ENCODE measurements at regions not wholly inside any gene's neighbourhood (a gene's known extent, or its start where the extent isn't known, plus 50 kb on each side); places are given as distances from the start of the nearest gene placed in this dataset.

DNA sequence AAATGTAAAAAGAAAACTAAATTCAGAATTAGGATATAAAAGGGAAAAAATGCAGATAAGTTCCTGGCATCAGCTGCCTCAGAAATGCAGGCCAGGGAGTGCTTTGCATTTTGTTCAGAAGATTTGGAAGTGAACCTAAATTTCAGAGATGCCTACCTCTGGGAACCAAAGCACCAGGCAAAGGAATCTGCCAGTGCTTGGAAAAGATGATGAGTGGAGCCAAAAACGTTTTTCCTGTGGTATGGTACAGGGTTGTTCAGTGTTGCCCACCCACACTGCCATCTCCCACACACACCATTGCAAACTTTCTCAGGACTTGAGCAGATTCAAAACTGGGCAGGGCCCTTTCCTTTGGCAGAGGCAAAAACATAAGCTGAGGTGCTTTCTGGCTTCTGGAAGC, 349.5 kb downstream of the TGFB2 start:
- TF ChIP-seq, protein P1, sequence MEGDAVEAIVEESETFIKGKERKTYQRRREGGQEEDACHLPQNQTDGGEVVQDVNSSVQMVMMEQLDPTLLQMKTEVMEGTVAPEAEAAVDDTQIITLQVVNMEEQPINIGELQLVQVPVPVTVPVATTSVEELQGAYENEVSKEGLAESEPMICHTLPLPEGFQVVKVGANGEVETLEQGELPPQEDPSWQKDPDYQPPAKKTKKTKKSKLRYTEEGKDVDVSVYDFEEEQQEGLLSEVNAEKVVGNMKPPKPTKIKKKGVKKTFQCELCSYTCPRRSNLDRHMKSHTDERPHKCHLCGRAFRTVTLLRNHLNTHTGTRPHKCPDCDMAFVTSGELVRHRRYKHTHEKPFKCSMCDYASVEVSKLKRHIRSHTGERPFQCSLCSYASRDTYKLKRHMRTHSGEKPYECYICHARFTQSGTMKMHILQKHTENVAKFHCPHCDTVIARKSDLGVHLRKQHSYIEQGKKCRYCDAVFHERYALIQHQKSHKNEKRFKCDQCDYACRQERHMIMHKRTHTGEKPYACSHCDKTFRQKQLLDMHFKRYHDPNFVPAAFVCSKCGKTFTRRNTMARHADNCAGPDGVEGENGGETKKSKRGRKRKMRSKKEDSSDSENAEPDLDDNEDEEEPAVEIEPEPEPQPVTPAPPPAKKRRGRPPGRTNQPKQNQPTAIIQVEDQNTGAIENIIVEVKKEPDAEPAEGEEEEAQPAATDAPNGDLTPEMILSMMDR (IDR thresholded peaks at IDR 0.05; ENCODE audit: partially characterized antibody, unreplicated experiment), result no peak
- Mint-ChIP-seq H3K4me3 (ENCODE audit: unreplicated experiment) (no peak overlapping the region), H3K9me3 (ENCODE audit: unreplicated experiment) (no peaks in the 10 kb centered on the region), H3K36me3 (ENCODE audit: unreplicated experiment) (no peaks in the 10 kb centered on the region), H3K27me3 (ENCODE audit: unreplicated experiment) (no peaks in the 10 kb centered on the region), H3K4me1 (ENCODE audit: low read depth, unreplicated experiment) (no peaks in the 10 kb centered on the region), H3K27ac (ENCODE audit: unreplicated experiment) (no peak overlapping the region)
- no peak for DNase-seq

DNA sequence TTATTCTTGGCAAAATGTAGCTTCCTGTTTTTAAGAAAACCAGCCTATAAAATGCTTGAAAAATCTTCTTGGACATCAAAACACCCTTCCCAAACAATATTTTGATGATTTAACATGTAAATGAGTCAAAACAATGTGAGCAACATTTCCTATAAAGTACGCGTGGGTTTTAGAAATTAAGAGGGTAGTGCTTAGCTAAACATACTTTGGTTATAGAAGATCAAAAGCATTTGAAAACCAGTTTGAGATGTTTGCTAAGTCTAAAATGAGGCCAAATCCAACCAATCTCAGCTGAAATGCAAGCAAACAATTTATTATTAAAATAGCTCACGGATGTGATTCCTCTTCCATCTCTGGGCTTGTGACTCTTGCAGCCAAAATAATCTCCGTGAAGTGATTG, 350.4 kb downstream of the TGFB2 start:
- Mint-ChIP-seq H3K27ac (ENCODE audit: unreplicated experiment) (no peak overlapping the region), H3K36me3 (ENCODE audit: unreplicated experiment) (no peaks in the 10 kb centered on the region), H3K4me3 (ENCODE audit: unreplicated experiment) (no peak overlapping the region), H3K9me3 (ENCODE audit: unreplicated experiment) (no peaks in the 10 kb centered on the region), H3K4me1 (ENCODE audit: low read depth, unreplicated experiment) (no peaks in the 10 kb centered on the region), H3K27me3 (ENCODE audit: unreplicated experiment) (no peaks in the 10 kb centered on the region)
- DNase-seq, result no peak
- TF ChIP-seq, protein P1 (IDR thresholded peaks at IDR 0.05; ENCODE audit: partially characterized antibody, unreplicated experiment), result no peak

DNA sequence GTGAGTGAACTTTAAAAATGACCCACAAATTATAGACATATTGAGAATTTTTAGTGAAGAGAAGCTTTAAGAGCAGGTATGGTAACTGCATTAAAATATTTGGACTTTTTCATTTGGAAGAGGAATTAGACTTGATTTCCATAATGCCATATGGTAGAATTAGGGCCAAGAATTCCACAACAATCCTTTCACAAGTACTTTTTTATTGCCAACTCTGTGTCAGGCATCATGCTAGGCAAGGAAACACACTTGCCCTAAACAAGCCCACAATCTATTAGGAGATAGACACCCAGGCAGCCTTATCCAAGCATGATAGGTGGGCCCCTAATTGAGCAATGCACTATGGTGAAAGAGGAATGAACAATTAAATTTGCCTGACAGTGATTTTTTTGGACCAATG, 353.0 kb downstream of the TGFB2 start:
- H3K9me3 Mint-ChIP-seq (ENCODE audit: unreplicated experiment), result no peaks in the 10 kb centered on the region
- no peaks in the 10 kb centered on the region for H3K4me1 Mint-ChIP-seq (ENCODE audit: low read depth, unreplicated experiment)
- no peak overlapping the region for H3K27ac Mint-ChIP-seq (ENCODE audit: unreplicated experiment)
- H3K27me3 Mint-ChIP-seq (ENCODE audit: unreplicated experiment), result no peaks in the 10 kb centered on the region
- TF ChIP-seq, protein P1 (IDR thresholded peaks at IDR 0.05; ENCODE audit: partially characterized antibody, unreplicated experiment), result no peak
- no peak overlapping the region for H3K4me3 Mint-ChIP-seq (ENCODE audit: unreplicated experiment)
- DNase-seq, result no peak
- no peaks in the 10 kb centered on the region for H3K36me3 Mint-ChIP-seq (ENCODE audit: unreplicated experiment)

DNA sequence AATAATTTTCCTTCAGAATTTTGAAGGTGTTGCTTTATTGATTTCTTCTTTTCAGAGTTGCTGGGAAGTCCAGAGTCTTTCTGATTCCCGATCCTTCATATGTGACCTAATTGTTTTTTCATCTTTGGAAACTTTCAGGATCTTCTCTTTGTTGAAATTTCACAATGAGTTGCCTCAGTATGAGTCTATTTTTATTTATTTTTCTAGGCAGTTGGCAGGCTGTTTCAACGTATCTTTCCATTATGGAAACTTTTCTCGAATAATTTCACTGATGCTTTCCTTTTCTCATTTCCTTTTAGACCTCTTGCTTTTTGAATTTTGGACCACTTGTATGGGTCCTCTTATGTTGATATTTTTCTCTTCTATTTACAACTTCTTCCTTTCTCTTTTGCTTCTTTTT, 354.3 kb downstream of the TGFB2 start:
- Mint-ChIP-seq H3K9me3 (ENCODE audit: unreplicated experiment) (no peaks in the 10 kb centered on the region), H3K27me3 (ENCODE audit: unreplicated experiment) (no peaks in the 10 kb centered on the region), H3K4me1 (ENCODE audit: low read depth, unreplicated experiment) (no peaks in the 10 kb centered on the region), H3K4me3 (ENCODE audit: unreplicated experiment) (no peak overlapping the region), H3K27ac (ENCODE audit: unreplicated experiment) (no peak overlapping the region), H3K36me3 (ENCODE audit: unreplicated experiment) (no peaks in the 10 kb centered on the region)
- TF ChIP-seq, protein P1 (IDR thresholded peaks at IDR 0.05; ENCODE audit: partially characterized antibody, unreplicated experiment), result no peak
- no peak for DNase-seq

DNA sequence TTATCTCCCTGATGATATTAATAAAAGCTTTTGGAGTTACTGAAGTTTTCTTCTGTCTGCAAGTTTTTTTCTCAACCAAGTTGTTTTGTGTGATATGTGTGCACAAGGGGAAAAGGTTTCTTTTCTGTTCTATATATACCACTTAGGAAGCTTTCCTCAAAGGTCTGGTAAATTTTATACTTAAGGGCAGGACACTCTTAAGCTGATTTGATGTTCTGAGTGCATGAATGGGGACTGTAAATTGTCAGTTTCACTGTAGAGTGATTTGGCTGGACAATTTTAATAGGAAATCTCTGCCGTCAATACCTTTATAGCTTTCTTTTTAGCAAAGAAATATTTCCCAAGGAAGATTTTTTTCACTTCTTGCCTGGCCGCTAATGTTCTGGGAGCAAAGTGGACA, 354.7 kb downstream of the TGFB2 start:
- no peaks in the 10 kb centered on the region for H3K9me3 Mint-ChIP-seq (ENCODE audit: unreplicated experiment)
- TF ChIP-seq, protein P1 (IDR thresholded peaks at IDR 0.05; ENCODE audit: partially characterized antibody, unreplicated experiment), result no peak
- no peaks in the 10 kb centered on the region for H3K27me3 Mint-ChIP-seq (ENCODE audit: unreplicated experiment)
- H3K4me3 Mint-ChIP-seq (ENCODE audit: unreplicated experiment), result no peak overlapping the region
- no peak for DNase-seq
- no peak overlapping the region for H3K27ac Mint-ChIP-seq (ENCODE audit: unreplicated experiment)
- no peaks in the 10 kb centered on the region for H3K36me3 Mint-ChIP-seq (ENCODE audit: unreplicated experiment)
- H3K4me1 Mint-ChIP-seq (ENCODE audit: low read depth, unreplicated experiment), result no peaks in the 10 kb centered on the region
